SU-DHL-6 (cell line): ENCODE measurements at regions not wholly inside any gene's neighbourhood (a gene's known extent, or its start where the extent isn't known, plus 50 kb on each side); places are given as distances from the start of the nearest gene placed in this dataset.

Experiments used
- H2AFZ ChIP-seq: fragments of 200-600 bp; sonication (generic); 2 replicates; pipeline ENCODE4 v1.6.1; 2014; ENCODE audit warnings: low read depth, mild to moderate bottlenecking, moderate library complexity, mixed read lengths, antibody characterized with exemption, low read length; ENCODE audit not compliant: severe bottlenecking
- H3F3A ChIP-seq: fragments of 200-600 bp; shearing (Covaris generic); 2 replicates; pipeline ENCODE4 v1.6.0; 2016; ENCODE audit warnings: antibody characterized with exemption, mild to moderate bottlenecking; ENCODE audit not compliant: insufficient read depth
- H3K27ac ChIP-seq: fragments of 200-600 bp; sonication (generic); 2 replicates; pipeline ENCODE4 v1.5.1; 2016; ENCODE audit warnings: low read depth, mild to moderate bottlenecking, low read length, moderate library complexity, mixed read lengths
- H3K27me3 ChIP-seq: fragments of 200-600 bp; sonication (generic), shearing (Covaris generic); 2 replicates; pipeline ENCODE4 v1.6.0; 2014; ENCODE audit warnings: mild to moderate bottlenecking, low read length
- H3K36me3 ChIP-seq: fragments of 200-600 bp; sonication (generic); 2 replicates; pipeline ENCODE4 v1.6.1; 2014; ENCODE audit warnings: mild to moderate bottlenecking, low read length, mixed read lengths
- H3K4me2 ChIP-seq: fragments of 300-600, 200-600 bp; shearing (Covaris generic), sonication (generic); 2 replicates; pipeline ENCODE4 v1.6.0; 2014; ENCODE audit warnings: low read length, low read depth, mild to moderate bottlenecking; ENCODE audit not compliant: poor library complexity, severe bottlenecking
- H3K4me3 ChIP-seq: fragments of 200-600 bp; sonication (generic); 2 replicates; pipeline ENCODE4 v1.5.1; 2014; ENCODE audit warnings: antibody characterized with exemption, low read length, mild to moderate bottlenecking, mixed read lengths; ENCODE audit not compliant: insufficient read depth, poor library complexity, severe bottlenecking
- H3K79me2 ChIP-seq: fragments of 200-600 bp; sonication (generic); 2 replicates; pipeline ENCODE4 v1.6.1; 2014; ENCODE audit warnings: mild to moderate bottlenecking, low read length, moderate library complexity; ENCODE audit not compliant: insufficient read depth
- H3K9ac ChIP-seq: fragments of 200-600 bp; sonication (generic); 2 replicates; pipeline ENCODE4 v1.7.0; 2014; ENCODE audit warnings: mild to moderate bottlenecking, low read length
- H3K9me2 ChIP-seq: fragments of 200-600 bp; sonication (generic); replicated peaks from 2 replicates; pipeline ENCODE4 v1.6.1; 2014; ENCODE audit warnings: low read length; ENCODE audit not compliant: insufficient read depth
- H3K9me3 ChIP-seq: fragments of 200-600 bp; sonication (generic); 2 replicates; pipeline ENCODE4 v1.6.1; 2014; ENCODE audit warnings: low read length, mixed read lengths; ENCODE audit not compliant: insufficient read depth
- H4K20me1 ChIP-seq: fragments of 200-600 bp; sonication (generic); 2 replicates; pipeline ENCODE4 v1.6.1; 2014; ENCODE audit warnings: low read depth, mild to moderate bottlenecking, antibody characterized with exemption, low read length, moderate library complexity, mixed read lengths
- EZH2phosphoT487 ChIP-seq: fragments of 200-600 bp; sonication (generic), shearing (Covaris generic); conservative IDR thresholded peaks from 2 replicates; pipeline ENCODE4 v1.6.1; 2018; ENCODE audit warnings: mild to moderate bottlenecking, antibody characterized with exemption, low read length, moderate library complexity, mixed read lengths
- TF ChIP-seq, protein P1 (sequence below): fragments of 200-600 bp; sonication (generic); IDR thresholded peaks from one replicate; pipeline ENCODE4 v1.5.1; 2017; ENCODE audit warnings: antibody characterized with exemption, mild to moderate bottlenecking, low read length, moderate library complexity; ENCODE audit not compliant: insufficient read depth, poor library complexity, severe bottlenecking

DNA sequence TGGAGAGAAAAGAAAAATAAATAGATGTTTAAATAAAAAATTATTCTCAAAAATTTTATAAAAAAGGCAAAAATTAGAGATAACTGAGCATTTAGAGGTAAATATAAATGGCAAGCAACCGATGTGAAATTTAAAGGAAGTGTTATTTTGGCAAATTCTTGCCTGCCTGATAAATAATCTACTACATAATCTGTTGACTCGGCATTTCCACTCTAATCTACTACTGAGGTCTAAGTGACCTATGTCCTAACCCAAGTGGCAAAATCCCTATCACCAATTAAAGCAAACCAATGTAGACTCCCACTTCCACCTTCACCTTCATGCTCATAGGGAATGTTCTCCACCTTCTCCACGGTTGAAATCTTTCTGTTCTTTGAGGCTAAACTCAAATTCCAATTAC lies 1124.1 kb upstream of the CDH2 start:
- Histone ChIP-seq H4K20me1 (no peaks in the 10 kb centered on the region), H2AFZ (no peak overlapping the region), H3K79me2 (no peaks in the 10 kb centered on the region), H3K27me3 (no peaks in the 10 kb centered on the region), H3K4me3 (no peak overlapping the region), H3K9ac (no peak overlapping the region), H3K36me3 (no peaks in the 10 kb centered on the region), H3K9me2 (no peaks in the 10 kb centered on the region), H3K9me3 (no peaks in the 10 kb centered on the region), H3K4me2 (no peak overlapping the region), H3F3A (no peaks in the 10 kb centered on the region), H3K27ac (no peak overlapping the region)
- TF ChIP-seq, protein P1, sequence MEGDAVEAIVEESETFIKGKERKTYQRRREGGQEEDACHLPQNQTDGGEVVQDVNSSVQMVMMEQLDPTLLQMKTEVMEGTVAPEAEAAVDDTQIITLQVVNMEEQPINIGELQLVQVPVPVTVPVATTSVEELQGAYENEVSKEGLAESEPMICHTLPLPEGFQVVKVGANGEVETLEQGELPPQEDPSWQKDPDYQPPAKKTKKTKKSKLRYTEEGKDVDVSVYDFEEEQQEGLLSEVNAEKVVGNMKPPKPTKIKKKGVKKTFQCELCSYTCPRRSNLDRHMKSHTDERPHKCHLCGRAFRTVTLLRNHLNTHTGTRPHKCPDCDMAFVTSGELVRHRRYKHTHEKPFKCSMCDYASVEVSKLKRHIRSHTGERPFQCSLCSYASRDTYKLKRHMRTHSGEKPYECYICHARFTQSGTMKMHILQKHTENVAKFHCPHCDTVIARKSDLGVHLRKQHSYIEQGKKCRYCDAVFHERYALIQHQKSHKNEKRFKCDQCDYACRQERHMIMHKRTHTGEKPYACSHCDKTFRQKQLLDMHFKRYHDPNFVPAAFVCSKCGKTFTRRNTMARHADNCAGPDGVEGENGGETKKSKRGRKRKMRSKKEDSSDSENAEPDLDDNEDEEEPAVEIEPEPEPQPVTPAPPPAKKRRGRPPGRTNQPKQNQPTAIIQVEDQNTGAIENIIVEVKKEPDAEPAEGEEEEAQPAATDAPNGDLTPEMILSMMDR: no peak
- no peak for TF ChIP-seq EZH2phosphoT487

- Histone ChIP-seq H3K36me3 (no peaks in the 10 kb centered on the region), H3K9me2 (0 out of 2 replicates have a peak, but pooled peaks cover 5% of the 10 kb centered on the region), H3K79me2 (no peaks in the 10 kb centered on the region), H3K4me2 (no peak overlapping the region), H3K4me3 (no peak overlapping the region), H3K27me3 (no peaks in the 10 kb centered on the region), H3K9ac (no peak overlapping the region), H2AFZ (no peak overlapping the region), H3K27ac (no peak overlapping the region), H3K9me3 (no peaks in the 10 kb centered on the region; the same call in 1 of the 2 replicates), H3F3A (no peaks in the 10 kb centered on the region), H4K20me1 (no peaks in the 10 kb centered on the region)
- TF ChIP-seq, protein P1: no peak
- no peak for TF ChIP-seq EZH2phosphoT487
These were observed 1108.5 kb upstream of the CDH2 start for GRCh38 chr18:29285471-29285870.

DNA sequence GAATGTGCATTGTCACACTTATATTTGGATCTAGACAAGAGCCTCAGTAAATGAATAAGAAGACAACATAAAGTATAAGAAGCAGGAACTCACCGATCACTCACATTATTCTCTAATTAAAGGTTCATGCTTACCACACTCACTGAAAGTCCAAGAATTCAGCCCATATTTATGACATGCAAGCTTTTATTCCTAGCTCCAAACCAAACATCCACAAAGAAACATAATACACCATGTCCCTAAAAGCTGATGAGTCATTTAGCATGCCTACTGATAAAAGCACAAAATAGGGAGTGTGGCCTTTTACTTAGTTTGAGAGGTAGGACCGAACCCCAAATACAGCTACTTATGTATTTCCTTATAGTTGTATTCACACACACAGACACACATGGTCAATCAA lies 1094.6 kb upstream of the CDH2 start:
- no peaks in the 10 kb centered on the region for H3K27me3 ChIP-seq
- H3K9me2 ChIP-seq: peaks cover 3% of the 10 kb centered on the region; the same call in 1 of the 2 replicates
- no peaks in the 10 kb centered on the region for H3K36me3 ChIP-seq
- TF ChIP-seq EZH2phosphoT487: no peak
- TF ChIP-seq, protein P1: no peak
- no peaks in the 10 kb centered on the region for H3F3A ChIP-seq
- no peaks in the 10 kb centered on the region for H3K9me3 ChIP-seq
- no peaks in the 10 kb centered on the region for H4K20me1 ChIP-seq
- H3K9ac ChIP-seq: no peak overlapping the region
- no peak overlapping the region for H2AFZ ChIP-seq
- no peak overlapping the region for H3K27ac ChIP-seq
- no peak overlapping the region for H3K4me3 ChIP-seq
- no peak overlapping the region for H3K4me2 ChIP-seq
- H3K79me2 ChIP-seq: no peaks in the 10 kb centered on the region
